ACHN (cell line): ENCODE measurements at regions not wholly inside any gene's neighbourhood (a gene's known extent, or its start where the extent isn't known, plus 50 kb on each side); places are given as distances from the start of the nearest gene placed in this dataset.
"Not testable (repeated sequence)": the region's sequence is repeated elsewhere in the genome, so short reads cannot be mapped to it uniquely, and the experiment has no call there.

Experiments
- DNase-seq: peaks from one replicate; pipeline ENCODE4 v3.0.0-alpha.2; 2015
- in situ Hi-C: cut with HindIII; loops from 2 replicates; pipeline ENCODE4 v1.10.0; 2017; ENCODE audit warnings: low sequenced_read_pairs, low pct_ligation_motif_present, low pct_unique_long_range_greater_than_20kb

DNA sequence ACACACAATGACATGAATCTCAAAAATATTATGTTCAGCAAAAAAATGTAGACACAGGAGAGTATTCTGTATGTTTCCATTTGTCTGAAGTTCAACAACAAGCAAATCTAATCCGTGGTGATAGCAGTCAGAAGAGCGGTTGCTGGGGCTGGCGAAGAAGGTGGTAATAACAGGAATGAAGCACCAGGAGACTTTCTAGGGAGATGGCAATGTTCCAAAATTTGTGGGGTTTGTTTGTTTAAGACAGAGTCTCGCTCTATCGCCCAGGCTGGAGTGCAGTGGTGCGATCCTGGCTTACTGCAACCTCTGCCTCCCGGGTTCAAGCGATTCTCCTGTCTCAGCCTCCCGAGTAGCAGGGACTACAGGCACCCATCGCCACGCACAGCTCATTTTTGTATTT, 177.8 kb downstream of the FOXB1 start:
- in situ Hi-C loops, DNase-seq: not testable (repeated sequence)

DNA sequence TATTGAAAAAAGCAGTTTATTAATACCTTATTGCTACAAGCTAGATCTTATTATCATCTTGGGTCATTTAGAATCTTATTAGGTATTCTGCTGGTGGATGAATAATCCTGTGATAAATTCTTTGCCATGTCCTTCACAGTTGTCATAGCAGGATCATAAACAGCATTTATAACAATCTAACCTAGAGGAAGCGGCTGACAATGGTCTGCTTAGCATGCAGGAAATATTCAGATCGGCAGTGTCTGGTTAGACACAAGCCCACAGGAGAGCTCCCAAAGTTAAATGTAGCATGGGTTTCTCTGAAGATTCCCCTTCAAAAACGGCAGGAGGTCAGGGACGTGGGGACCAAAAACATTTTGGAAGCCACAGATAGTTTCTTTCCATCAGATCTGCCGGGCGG, 179.3 kb downstream of the FOXB1 start:
- in situ Hi-C loops: no loop called here
- no peak for DNase-seq

DNA sequence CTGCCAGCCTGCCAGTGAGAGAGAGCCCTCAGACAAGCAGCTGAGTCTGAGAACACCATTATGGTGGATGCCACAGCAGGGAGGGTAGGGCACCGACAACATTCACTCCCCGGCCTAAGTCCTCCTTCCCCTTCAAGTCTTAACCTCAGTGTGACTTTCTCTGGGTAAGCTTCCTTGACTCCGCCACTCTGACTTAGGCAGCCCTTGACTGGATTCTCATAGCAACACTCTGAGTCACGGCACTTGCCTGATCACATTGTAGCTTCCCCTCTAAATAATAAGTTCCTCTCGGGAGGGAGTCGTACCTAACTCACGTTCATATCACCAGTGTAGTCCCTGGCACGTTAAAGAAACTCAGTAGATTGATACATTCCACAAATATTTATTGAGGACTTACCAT, 180.5 kb downstream of the FOXB1 start:
- DNase-seq: peak; percentile 59
- in situ Hi-C loops: no loop called here

DNA sequence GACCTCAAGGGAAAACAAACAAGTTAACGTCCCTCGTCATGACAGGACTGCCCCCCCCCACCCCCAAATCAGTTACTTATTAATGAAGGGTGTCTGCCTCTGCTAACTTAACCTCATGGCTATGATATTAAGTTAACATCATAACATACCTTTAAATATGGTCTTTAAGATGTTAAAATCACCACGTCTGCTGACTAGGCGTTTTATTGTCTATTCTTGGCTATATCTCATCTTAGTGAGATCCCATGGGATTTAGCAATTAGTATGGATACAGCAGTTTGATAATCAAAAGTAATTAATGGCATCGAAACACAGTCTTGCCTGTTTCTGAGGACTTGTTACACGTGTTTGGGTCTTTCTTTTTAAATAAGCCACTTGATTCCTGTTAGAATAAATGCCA, 186.9 kb downstream of the FOXB1 start:
- DNase-seq: no peak
- in situ Hi-C loops: no loop called here

DNA sequence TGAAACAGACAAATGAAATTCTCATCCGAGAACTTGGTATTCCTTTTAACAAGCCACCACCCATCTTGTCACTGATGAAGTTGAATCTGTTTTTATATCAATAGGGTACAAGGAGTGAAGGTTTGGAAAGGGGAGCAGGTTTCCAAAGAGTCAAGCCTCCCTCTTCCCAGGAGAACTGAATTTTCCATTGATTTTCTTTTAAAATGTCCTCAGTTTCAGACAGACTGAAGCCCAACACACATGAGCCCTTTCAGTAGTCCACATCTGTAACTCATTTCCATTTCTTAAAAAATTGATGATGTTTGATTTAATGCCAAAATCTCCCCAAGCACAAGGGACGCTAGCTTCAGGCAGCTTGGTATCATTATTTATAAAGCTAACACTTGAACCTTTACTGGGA, 187.7 kb downstream of the FOXB1 start:
- DNase-seq: no peak
- in situ Hi-C loops: no loop called here

DNA sequence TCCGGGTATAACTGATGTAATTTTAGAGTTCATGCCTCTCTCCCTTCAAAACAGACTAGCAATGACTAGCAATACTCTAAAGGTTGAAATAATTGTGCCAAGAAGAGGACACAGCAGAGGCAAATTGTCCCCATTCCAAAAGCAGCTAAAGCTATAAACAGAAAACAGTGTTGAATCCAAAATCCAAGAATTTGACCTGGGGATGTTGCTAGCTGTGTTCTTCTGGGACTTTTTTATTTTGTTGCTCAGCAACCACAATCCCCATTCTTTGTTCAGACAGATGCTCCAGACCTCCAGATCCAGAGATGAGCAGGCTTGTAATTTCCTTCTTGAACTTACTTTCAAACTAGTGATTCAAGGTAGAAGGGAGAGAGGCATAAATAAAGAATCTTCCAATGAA, 191.5 kb downstream of the FOXB1 start:
- in situ Hi-C loops: no loop called here
- DNase-seq: no peak

DNA sequence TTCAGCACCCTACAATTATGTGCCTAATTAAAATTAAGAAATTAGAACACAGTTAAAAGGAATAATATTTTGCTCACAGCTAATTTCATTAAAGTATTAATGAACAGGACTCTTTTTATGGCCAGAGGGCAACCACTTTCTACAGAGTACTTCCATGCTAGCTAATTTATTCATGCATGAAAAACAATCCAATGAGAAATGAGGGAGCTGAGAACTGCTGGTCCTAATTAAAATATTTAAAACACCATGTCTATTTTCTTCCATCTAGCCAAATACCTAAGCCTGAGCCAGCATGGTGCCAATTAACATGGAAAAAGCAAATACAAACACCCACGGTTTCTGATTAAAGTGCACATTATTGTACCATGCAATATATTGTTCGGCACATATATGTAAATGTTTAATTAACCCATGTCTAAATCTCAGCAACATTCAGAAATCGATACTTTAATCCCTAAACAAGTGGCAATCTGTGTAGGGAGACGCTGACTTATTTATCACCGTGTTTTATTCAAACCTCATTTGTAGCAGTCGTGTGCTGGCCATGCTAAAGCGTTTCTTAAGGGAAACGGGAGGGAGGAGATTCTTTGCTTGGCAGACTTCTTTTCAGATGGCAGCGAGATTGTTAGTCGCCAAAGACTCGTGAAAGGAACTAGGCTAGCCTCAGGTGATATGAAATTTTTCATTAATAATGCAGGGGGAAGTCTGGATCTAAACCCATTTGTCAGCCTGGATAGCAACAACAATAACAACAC, 193.5 kb downstream of the ANXA2 start:
- in situ Hi-C loops: no loop called here
- no peak for DNase-seq

DNA sequence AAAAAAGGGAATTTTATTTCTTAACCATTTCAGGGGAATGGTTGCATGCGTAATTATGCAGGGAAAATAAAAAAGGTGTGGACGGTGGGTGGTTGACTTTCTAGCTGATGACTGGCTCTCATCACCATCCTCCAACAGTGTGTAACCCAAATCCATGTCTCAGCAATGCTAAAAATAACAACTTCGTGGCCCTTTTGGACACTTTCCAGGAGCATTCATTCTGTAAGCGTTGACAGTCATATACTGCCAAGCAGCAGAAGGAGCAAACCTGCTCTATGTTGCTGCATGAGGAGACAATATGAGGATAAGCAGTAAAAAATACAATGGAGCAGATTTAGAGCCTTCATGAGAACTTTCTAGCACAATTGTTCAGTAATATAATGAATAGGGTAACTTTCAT, 189.1 kb downstream of the ANXA2 start:
- in situ Hi-C loops: no loop called here
- DNase-seq: no peak

DNA sequence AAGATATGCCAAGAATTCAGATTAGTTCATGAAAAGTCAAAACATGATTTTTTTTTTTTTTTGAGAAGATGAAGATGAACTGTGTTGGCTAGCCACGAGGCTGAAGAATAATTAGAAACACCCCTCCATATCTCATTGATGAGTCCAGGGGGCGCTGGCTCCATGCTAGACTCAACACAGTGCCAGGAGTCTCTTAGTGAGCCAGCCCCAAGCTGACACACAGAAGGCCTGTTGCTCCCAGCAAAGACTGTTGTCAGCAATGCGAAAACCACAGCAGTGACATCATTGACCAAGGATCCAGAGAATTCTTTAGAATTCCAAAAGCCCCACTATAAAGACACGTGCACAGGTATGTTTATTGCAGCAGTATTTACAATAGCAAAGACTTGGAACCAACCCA, 185.2 kb downstream of the ANXA2 start:
- DNase-seq: peak; percentile 48
- in situ Hi-C loops: no loop called here

DNA sequence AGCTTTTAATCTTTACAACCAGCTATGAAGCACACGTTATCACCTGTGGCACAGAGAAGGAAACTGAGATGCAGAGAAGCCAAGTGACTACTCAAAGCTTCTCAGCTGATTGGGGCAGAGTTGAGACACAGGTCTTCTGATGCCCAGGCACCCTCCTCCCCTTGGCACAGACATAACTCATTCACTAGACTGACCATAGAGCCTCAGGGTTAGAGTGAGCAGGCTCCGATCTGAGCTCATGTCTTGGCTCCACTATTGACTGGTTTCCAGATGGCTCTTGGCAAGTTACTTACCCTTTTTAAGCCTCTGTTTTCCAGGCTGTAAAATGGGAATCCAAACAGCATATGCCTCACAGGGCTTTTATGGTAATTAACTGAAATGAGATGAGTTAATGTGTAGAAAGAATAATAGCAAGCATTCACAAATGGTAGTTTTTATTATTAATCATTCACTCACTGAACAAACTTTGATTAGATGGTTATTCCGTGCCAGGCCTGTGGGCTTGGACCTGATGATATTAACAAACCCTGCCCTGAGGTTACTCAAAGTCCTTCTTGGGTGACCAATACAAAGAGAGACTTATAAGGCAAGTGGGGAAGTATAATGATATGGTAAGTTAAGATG, 184.3 kb downstream of the ANXA2 start:
- in situ Hi-C loops: no loop called here
- DNase-seq: no peak

DNA sequence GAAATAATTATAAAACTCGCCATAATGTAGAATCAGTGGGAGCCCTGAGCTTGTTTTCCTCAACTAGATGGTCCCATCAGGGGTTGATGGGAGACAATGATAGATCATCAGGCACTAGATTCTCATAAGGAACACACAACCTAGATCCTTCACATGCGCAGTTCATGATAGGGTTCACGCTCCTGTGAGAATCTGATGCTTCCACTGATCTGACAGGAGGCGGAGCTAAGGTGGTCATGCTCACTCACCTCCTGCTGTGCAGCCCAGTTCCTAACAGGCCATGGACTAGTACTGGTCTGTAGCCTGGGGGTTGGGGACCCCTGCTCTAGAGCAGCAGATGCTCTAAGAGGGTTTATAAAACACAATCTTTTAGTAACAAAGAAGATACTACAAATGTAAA, 183.6 kb downstream of the ANXA2 start:
- no peak for DNase-seq
- in situ Hi-C loops: no loop called here

DNA sequence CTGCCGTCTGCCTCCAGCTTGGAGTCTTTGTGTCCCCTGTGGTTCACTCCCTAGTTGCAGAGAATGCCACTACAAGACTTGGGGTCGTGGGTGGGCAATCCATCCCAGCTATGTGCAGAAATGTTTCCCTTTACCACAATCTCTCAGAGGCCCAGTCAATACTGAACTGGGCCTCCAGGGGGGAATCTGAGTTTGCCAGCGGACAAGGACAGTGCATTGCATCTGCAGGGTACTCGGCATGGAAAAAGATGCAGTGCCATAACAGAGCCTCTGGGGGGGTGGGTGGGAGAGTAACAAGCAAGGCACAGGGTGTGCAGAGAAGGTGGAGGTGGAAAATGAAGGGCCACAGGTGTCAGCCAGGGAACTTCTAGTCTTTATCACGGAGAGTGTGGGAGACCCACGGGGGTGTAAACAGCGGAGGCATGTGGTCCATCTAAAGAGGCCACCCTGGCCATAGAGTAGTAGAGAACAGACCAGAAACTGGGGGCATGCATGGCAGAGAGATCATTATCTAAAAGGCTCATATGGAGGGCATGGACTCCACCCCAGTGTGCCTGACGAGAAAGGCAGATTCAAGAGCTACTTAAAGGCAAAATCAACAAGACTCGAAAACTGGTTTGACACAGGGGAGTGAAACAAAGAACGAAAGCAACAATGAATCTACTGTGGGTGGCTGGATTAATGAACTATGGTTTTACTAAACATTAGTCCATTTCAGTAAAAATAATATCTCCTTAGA, 182.4 kb downstream of the ANXA2 start:
- in situ Hi-C loops: no loop called here
- DNase-seq: no peak

DNA sequence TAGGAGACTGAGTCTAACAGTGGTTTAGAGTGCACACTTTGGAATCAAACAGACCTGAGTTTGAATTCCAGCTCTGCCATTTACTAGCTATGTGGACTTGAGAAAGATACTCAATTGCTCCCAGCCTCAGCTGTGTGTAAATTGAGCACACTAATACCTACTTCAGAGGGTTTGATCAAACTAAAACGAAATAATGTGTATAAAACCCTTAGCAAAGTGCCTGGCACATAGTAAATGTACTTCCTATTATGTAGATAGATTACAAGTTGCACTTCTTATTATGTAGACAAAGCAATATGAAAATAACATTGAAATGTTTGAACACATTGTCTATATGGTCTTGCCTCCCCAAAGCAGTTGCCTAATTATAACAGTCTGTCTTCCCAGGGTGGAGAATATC, 180.6 kb downstream of the ANXA2 start:
- in situ Hi-C loops: no loop called here

DNA sequence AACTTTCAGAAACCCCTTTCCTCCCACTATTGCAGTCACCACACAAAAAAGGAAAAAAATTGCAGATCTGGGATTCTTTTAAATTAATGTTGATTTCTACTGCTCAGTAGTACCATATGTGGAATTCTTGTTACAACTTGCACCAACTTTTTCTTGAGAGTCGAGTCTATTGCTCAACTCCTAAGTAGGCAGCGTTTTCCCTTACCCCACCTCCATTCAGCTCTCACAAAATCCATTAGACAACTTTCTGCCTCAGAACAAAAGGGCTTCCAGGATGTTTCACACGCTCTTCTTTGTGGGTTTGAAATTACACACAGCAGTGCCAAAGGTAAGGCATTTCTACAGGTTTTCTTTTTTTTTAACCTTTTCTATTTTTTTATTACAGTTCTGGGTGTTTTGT, 179.5 kb downstream of the ANXA2 start:
- in situ Hi-C loops: no loop called here
- no peak for DNase-seq

More for the DNA sequence above, 180.6 kb downstream of the ANXA2 start:
- DNase-seq: no peak

DNA sequence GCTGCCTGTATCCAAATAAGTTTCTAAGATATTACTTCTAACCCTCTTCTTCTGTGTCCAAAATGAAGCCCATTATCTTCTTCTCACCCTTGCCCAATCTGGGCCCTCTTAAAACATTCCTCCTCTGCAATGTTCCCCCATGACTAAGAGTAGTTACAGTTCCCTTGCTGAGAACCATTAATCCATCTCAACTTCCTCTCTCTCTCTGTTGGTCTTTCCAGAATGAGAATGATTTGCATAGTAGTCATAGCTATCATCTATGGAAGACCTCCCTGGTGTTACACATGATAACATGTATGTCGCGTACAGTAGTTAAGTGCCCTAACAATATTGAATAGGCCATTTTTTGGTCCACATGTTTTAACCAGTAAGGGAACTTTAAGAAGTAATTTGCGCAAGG, 177.9 kb downstream of the ANXA2 start:
- DNase-seq: no peak
- in situ Hi-C loops: no loop called here

DNA sequence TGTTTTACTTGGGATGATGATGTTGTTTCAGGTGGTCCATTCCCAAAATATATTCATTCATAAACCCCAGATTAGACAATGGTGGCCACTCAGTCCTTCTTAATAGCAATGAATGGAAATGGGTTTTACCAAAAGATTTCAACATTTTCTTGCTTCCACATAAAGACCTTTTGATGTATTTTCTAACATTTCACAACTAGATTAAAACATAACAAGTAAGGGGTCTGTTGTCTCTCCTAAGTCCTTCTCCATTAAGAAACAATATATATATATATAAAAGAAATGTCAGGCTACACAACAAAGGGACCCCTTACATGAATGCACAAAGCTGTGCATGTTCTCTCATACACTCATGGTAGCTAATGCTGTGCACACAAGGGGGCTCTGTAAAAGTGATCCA, 176.4 kb downstream of the ANXA2 start:
- in situ Hi-C loops: no loop called here
- DNase-seq: no peak

DNA sequence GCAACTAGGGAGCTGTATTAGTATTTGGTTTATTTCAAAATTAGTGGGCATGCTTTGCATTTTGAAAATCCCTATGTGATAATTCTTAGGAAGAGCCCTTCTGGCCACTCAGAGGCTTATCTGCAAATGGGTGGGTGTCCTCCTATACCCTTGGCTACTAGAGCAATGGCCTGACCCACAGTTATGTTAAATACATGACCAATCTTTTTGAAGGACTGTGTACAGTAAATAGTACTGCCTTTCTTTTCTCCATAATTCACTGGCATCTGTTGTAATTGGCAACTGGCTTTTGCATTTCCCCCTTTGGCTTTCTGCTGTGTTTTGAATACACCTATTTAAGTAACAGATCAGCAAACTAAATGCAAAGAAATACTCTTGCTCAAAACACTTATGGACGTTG, 175.4 kb downstream of the ANXA2 start:
- no peak for DNase-seq
- in situ Hi-C loops: no loop called here

DNA sequence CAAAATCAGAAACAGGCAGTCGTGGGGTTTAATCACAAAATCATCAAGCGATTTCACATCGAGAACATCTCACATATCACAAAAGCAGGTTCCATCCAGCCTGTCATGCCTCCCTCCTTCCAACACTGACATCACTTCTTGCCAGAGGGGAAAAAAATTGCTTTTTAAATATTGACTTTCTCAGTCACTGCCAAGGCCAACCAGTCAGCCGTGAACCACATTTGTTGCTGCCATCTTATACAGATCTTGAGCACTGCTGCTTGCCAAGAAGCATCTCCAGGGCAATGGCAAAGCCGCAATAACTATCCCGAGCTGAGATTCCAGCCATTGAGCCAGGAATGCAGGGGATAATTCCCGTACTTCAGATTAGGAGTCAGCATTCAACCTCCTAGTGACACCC, 174.6 kb downstream of the ANXA2 start:
- DNase-seq: peak; percentile 73
- in situ Hi-C loops: no loop called here

DNA sequence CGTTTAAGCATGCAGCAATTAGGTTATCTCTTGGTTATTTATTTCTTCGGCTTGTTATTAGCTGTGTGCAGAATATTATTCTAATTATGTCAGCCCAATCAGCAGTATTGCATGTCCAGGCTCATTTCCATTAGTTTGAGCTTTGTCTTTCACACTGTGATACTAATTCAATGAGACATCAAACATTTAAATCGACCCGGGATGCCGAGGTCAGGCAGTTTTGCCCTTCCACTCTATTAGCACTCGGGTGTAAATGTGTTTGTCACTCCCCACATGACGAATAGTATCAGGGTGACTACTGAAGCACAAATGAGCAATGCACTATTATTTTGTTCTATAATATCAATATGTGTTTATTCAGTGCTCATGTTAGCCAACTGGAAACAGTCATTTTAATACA, 170.9 kb downstream of the ANXA2 start:
- DNase-seq: no peak

DNA sequence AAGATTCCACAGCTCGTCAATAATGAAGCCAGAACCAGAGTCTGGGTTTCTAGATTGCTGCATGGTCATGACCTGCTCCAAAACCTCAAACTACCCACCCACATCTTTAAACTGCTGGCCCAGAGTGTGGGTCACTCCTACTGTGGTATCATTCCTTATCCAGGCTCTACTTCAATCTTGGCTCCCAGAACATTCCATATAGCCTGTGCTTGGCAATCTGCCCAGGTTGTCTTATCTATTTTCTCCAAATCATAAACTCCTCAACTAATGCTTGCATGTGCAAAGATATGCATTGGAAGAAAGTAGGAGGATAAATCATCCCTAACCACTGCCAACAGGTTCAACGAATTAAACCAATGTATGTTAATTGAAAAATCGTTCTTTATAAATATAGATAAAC, 169.7 kb downstream of the ANXA2 start:
- in situ Hi-C loops: no loop called here
- no peak for DNase-seq

More for the DNA sequence above, 170.9 kb downstream of the ANXA2 start:
- in situ Hi-C loops: no loop called here
